Brain microvascular endothelial cell (primary cell): ENCODE measurements at regions not wholly inside any gene's neighbourhood (a gene's known extent, or its start where the extent isn't known, plus 50 kb on each side); places are given as distances from the start of the nearest gene placed in this dataset.
A peak's percentile ranks its signal among the peaks of the same experiment; 100 is the strongest.
"Not testable (repeated sequence)": the region's sequence is repeated elsewhere in the genome, so short reads cannot be mapped to it uniquely, and the experiment has no call there.

Source experiments
- DNase-seq: peaks from one replicate; pipeline ENCODE4 v3.0.0-alpha.2; 2020
- H3K27ac ChIP-seq: fragments of 250-450 bp; sonication (Bioruptor Pico); 2 replicates; pipeline ENCODE4 v1.5.1; 2020; ENCODE audit warnings: mild to moderate bottlenecking, moderate library complexity
- H3K27me3 ChIP-seq: fragments of 250-450 bp; sonication (Bioruptor Pico); replicated peaks from 2 replicates; pipeline ENCODE4 v1.5.1; 2020; ENCODE audit warnings: mild to moderate bottlenecking
- H3K36me3 ChIP-seq: fragments of 250-450 bp; sonication (Bioruptor Pico); replicated peaks from 2 replicates; pipeline ENCODE4 v1.5.1; 2020; ENCODE audit warnings: mild to moderate bottlenecking
- H3K4me3 ChIP-seq: 2 replicates; pipeline ENCODE4 v1.5.1; 2011; ENCODE audit warnings: low read depth, mild to moderate bottlenecking, control low read depth, low read length, moderate library complexity
- CTCF ChIP-seq: IDR thresholded peaks from 2 replicates; pipeline ENCODE4 v1.5.1; 2011; ENCODE audit warnings: low read depth, mild to moderate bottlenecking, moderate library complexity, low read length, control low read depth, inconsistent platforms; ENCODE audit errors: missing control alignments
- in situ Hi-C: cut with HindIII; loops from 2 replicates; pipeline ENCODE4 v1.10.0; 2017; ENCODE audit warnings: low sequenced_read_pairs, low pct_ligation_motif_present

- TF ChIP-seq CTCF, result no peak
- no peak overlapping the region for H3K27ac ChIP-seq
- DNase-seq, result no peak
- in situ Hi-C loops, result no loop called here
- H3K27me3 ChIP-seq, result no peaks in the 10 kb centered on the region
- no peak overlapping the region for H3K4me3 ChIP-seq
- H3K36me3 ChIP-seq, result no peaks in the 10 kb centered on the region
These were observed 139.9 kb downstream of the TMEM144 start for GRCh38 chr4:158350161-158350560.

- Histone ChIP-seq H3K36me3 (no peaks in the 10 kb centered on the region), H3K27ac (no peak overlapping the region), H3K4me3 (no peak overlapping the region), H3K27me3 (no peaks in the 10 kb centered on the region)
- TF ChIP-seq CTCF, result no peak
- in situ Hi-C loops, result no loop called here
- no peak for DNase-seq
These were observed 143.4 kb downstream of the TMEM144 start for GRCh38 chr4:158353541-158354304.

DNA sequence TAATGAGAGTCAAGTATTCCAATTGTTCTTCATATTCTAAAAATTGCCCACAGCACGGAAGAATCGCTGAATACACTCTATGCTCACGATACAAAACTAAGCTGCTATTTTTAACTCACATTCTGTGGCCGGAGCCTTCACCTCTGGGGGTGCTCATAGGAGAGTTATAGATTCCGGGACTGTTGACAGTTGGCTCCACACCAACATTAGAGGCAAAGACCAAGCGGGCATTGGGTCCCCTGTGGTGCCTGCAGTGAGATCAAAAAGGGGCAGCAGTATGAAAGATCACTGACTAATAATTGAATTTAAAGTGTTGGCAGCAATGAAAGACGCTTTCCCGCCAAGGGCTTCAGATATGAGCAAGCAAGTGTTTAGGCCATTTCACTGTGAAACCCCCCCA, 146.0 kb downstream of the TMEM144 start:
- no peak for TF ChIP-seq CTCF
- H3K36me3 ChIP-seq, result no peaks in the 10 kb centered on the region
- H3K4me3 ChIP-seq, result no peak overlapping the region
- H3K27ac ChIP-seq, result no peak overlapping the region
- peak; percentile 20 for DNase-seq
- in situ Hi-C loops, result no loop called here
- H3K27me3 ChIP-seq, result no peaks in the 10 kb centered on the region

- H3K4me3 ChIP-seq, H3K36me3 ChIP-seq, DNase-seq, H3K27me3 ChIP-seq, in situ Hi-C loops, H3K27ac ChIP-seq: not testable (repeated sequence)
These were observed 153.7 kb upstream of the RXFP1 start for GRCh38 chr4:158367932-158368441.

- Histone ChIP-seq H3K36me3 (no peaks in the 10 kb centered on the region), H3K4me3 (no peak overlapping the region), H3K27ac (peak overlapping the region; percentile 41), H3K27me3 (no peaks in the 10 kb centered on the region)
- no peak for TF ChIP-seq CTCF
- no peak for DNase-seq
- in situ Hi-C loops, result no loop called here
These were observed 150.5 kb upstream of the RXFP1 start for GRCh38 chr4:158371158-158371557.

GRCh38 chr4:158374318-158374717, 147.4 kb upstream of the RXFP1 start:
- in situ Hi-C loops, result no loop called here
- H3K27me3 ChIP-seq, result no peaks in the 10 kb centered on the region
- no peak for TF ChIP-seq CTCF
- H3K36me3 ChIP-seq, result no peaks in the 10 kb centered on the region
- no peak overlapping the region for H3K4me3 ChIP-seq
- DNase-seq, result no peak
- H3K27ac ChIP-seq, result no peak overlapping the region
